IPS DF 6.9 (cell line): ENCODE measurements at regions not wholly inside any gene's neighbourhood (a gene's known extent, or its start where the extent isn't known, plus 50 kb on each side); places are given as distances from the start of the nearest gene placed in this dataset.

Source experiments
- DNase-seq: peaks from one replicate; pipeline ENCODE4 v3.0.0-alpha.2; 2013; ENCODE audit warnings: low read depth, low spot score
- H3K27ac ChIP-seq: one replicate; pipeline ENCODE4 v1.5.1; 2013; ENCODE audit warnings: low read length, control low read depth
- H3K27me3 ChIP-seq: 2 replicates; pipeline ENCODE4 v1.6.1; 2013; ENCODE audit warnings: mild to moderate bottlenecking, low read length; ENCODE audit not compliant: control insufficient read depth, insufficient read depth
- H3K36me3 ChIP-seq: 2 replicates; pipeline ENCODE4 v1.6.1; 2013; ENCODE audit warnings: low read length; ENCODE audit not compliant: control insufficient read depth, insufficient read depth
- H3K4me1 ChIP-seq: 2 replicates; pipeline ENCODE4 v1.6.1; 2013; ENCODE audit warnings: low read length; ENCODE audit not compliant: control insufficient read depth, insufficient read depth
- H3K4me3 ChIP-seq: 2 replicates; pipeline ENCODE4 v1.5.1; 2013; ENCODE audit warnings: mild to moderate bottlenecking, low read length
- H3K9me3 ChIP-seq: 2 replicates; pipeline ENCODE4 v1.6.1; 2013; ENCODE audit warnings: low read length, inconsistent platforms; ENCODE audit not compliant: control insufficient read depth, insufficient read depth
- WGBS: extraction: QIAGEN DNeasy Blood & Tissue Kit; methylation state at CpG from one replicate; pipeline ENCODE4 v1.1.7; 2013; ENCODE audit warnings: mixed read lengths, missing lambda C conversion rate; ENCODE audit not compliant: insufficient read length, insufficient coverage; 5-methylcytosine and 5-hydroxymethylcytosine counted together

- Histone ChIP-seq H3K4me3 (no peak overlapping the region), H3K27me3 (no peaks in the 10 kb centered on the region), H3K36me3 (no peaks in the 10 kb centered on the region), H3K4me1 (no peaks in the 10 kb centered on the region), H3K27ac (no peak overlapping the region), H3K9me3 (no peaks in the 10 kb centered on the region; the same call in 1 of the 2 replicates)
- DNase-seq = no peak
- no CpG with 5 or more reads among the region's 19 CpGs for WGBS
Measured at GRCh38 chr22:27399161-27399560, 402.4 kb downstream of the MN1 start.

- no peaks in the 10 kb centered on the region for H3K36me3 ChIP-seq
- WGBS = no CpG with 5 or more reads among the region's 1 CpG
- no peak for DNase-seq
- H3K4me3 ChIP-seq = no peak overlapping the region
- H3K4me1 ChIP-seq = no peaks in the 10 kb centered on the region
- H3K27me3 ChIP-seq = no peaks in the 10 kb centered on the region
- H3K27ac ChIP-seq = no peak overlapping the region
- H3K9me3 ChIP-seq = no peaks in the 10 kb centered on the region; the same call in 1 of the 2 replicates
Measured at GRCh38 chr22:27400811-27401210, 400.7 kb downstream of the MN1 start.

- Histone ChIP-seq H3K27ac (no peak overlapping the region), H3K27me3 (no peaks in the 10 kb centered on the region), H3K9me3 (no peaks in the 10 kb centered on the region), H3K4me3 (no peak overlapping the region), H3K36me3 (no peaks in the 10 kb centered on the region), H3K4me1 (no peaks in the 10 kb centered on the region)
- DNase-seq = no peak
- WGBS = no CpG with 5 or more reads among the region's 3 CpGs
Measured at GRCh38 chr22:27401321-27401720, 400.2 kb downstream of the MN1 start.

GRCh38 chr22:27404441-27404840 lies 397.1 kb downstream of the MN1 start:
- WGBS = no CpG with 5 or more reads among the region's 5 CpGs
- Histone ChIP-seq H3K36me3 (no peaks in the 10 kb centered on the region), H3K27me3 (no peaks in the 10 kb centered on the region), H3K4me1 (peaks cover 2% of the 10 kb centered on the region; the same call in 1 of the 2 replicates), H3K27ac (no peak overlapping the region), H3K4me3 (no peak overlapping the region), H3K9me3 (no peaks in the 10 kb centered on the region)
- no peak for DNase-seq

DNA sequence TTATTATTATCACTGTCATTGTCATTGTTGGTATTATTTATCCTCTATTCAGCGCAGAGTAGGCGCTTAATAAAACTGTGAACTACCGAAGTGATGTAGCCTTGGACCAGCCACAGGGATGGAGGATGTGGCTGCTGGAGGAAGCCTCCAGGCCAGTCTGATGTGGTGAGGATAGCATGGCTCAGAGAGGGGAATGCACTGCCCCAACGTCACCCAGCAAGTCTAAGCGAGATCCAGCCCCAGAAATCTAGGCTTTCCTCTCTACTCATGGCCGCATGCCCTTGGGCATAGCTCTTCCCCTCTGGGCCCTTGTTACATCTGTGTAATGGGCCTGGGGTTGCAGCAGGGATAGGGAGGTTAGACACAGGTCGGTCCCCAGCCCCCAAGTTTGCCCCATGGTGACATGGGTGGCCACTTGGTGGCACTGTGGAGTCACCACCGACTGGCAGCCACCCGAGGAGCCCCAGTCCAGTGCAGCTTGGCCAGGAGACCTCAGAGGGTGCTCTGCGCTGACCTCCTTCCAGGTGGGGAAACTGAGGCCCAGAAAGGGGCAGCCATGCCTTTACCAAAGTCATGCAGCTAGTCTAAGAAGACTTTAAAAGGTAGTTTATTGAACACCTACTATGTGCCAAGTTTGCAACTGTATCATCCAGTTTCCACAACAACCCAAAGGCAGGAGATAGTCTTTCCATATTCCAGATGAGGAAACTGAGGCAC lies 395.7 kb downstream of the MN1 start:
- whole genome bisulfite sequencing = no CpG with 5 or more reads among the region's 10 CpGs
- DNase-seq = no peak
- no peak overlapping the region for H3K4me3 ChIP-seq
- no peaks in the 10 kb centered on the region for H3K36me3 ChIP-seq
- no peaks in the 10 kb centered on the region for H3K9me3 ChIP-seq
- no peaks in the 10 kb centered on the region for H3K27me3 ChIP-seq
- peaks cover 2% of the 10 kb centered on the region; the same call in 1 of the 2 replicates for H3K4me1 ChIP-seq
- H3K27ac ChIP-seq = no peak overlapping the region

- H3K4me1 ChIP-seq = peaks cover 2% of the 10 kb centered on the region; the same call in 1 of the 2 replicates
- no CpG with 5 or more reads among the region's 2 CpGs for WGBS
- no peaks in the 10 kb centered on the region for H3K9me3 ChIP-seq
- no peaks in the 10 kb centered on the region for H3K36me3 ChIP-seq
- no peak for DNase-seq
- H3K27me3 ChIP-seq = no peaks in the 10 kb centered on the region
- no peak overlapping the region for H3K27ac ChIP-seq
- H3K4me3 ChIP-seq = no peak overlapping the region
Measured at GRCh38 chr22:27406389-27406861, 395.1 kb downstream of the MN1 start.

DNA sequence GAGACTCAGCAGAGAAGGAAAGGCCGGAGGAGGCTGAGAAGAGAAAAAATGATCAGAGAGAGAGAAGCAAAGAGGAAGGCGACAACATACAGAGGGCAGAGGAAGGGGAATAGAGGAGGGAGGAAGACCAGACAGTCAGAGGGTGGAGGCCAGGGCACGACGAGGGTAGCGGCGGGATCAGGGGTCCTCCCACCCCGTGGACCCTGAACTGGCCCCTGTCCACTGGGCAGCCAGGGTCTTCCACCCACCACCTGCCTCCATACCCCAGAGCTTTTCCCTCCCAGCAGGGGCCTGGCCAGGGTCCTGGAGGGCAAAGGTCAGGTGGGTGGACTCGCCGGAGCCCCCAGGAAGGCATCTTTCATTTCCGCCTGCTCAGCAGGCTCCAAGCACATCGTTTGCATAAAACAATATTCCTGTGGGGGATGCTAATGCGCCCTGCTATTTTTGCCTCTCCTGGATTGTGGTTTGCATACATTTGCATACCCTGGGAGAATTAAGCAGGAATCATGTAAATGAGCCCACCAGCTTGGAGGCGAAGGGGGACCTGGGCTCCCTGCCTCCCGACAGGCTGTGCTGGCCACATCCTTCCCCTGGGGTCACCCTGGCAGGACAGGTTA lies 394.1 kb downstream of the MN1 start:
- DNase-seq = no peak
- H3K36me3 ChIP-seq = no peaks in the 10 kb centered on the region
- H3K4me1 ChIP-seq = peaks cover 2% of the 10 kb centered on the region; the same call in 1 of the 2 replicates
- H3K27me3 ChIP-seq = no peaks in the 10 kb centered on the region
- WGBS = no CpG with 5 or more reads among the region's 14 CpGs
- H3K9me3 ChIP-seq = no peaks in the 10 kb centered on the region
- H3K27ac ChIP-seq = no peak overlapping the region
- no peak overlapping the region for H3K4me3 ChIP-seq

DNA sequence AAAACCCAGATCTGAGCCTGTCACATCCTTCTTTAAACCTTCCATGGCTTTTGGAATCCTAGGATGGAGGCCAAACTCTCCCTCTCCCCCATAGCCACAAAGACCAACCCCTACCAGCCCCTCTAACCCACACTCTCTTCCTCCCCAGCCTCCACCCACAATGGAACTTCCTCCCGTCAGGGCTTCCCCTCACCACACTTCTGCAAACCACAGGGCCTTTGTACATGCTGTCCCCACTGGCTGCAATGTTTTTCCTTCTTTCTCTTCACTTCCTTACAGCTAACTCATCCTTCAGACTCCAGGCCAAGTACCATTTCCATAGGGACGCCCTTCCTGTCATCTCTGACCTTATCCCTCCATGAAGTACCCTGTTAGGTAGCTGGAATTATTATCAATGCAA lies 393.5 kb downstream of the MN1 start:
- no peaks in the 10 kb centered on the region for H3K27me3 ChIP-seq
- H3K27ac ChIP-seq = no peak overlapping the region
- no peaks in the 10 kb centered on the region for H3K36me3 ChIP-seq
- no CpG with 5 or more reads among the region's 2 CpGs for WGBS
- DNase-seq = no peak
- peaks cover 2% of the 10 kb centered on the region; the same call in 1 of the 2 replicates for H3K4me1 ChIP-seq
- H3K9me3 ChIP-seq = no peaks in the 10 kb centered on the region
- no peak overlapping the region for H3K4me3 ChIP-seq

DNA sequence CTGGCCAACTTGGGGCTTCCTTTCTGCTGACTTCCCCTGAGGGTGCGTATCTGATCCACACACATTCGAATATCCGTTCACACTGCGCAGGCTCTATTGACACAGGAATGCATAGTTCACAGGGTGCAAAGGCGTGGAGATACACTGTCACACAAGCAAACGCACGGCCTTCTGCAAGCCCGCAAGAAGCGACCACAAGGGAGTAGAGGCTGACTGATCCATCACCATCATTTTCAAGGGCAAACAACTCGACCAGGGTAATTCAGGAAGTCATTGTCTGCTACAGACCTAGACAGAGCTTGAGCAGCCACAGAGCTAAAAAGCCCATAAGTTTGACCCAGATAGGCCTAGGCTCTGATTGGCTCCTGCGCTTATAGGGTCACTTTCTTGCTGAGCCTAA lies 392.3 kb downstream of the MN1 start:
- peaks cover 2% of the 10 kb centered on the region; the same call in 1 of the 2 replicates for H3K4me1 ChIP-seq
- H3K9me3 ChIP-seq = no peaks in the 10 kb centered on the region
- no peaks in the 10 kb centered on the region for H3K36me3 ChIP-seq
- no peak overlapping the region for H3K27ac ChIP-seq
- no CpG with 5 or more reads among the region's 11 CpGs for WGBS
- H3K4me3 ChIP-seq = no peak overlapping the region
- H3K27me3 ChIP-seq = no peaks in the 10 kb centered on the region
- no peak for DNase-seq

DNA sequence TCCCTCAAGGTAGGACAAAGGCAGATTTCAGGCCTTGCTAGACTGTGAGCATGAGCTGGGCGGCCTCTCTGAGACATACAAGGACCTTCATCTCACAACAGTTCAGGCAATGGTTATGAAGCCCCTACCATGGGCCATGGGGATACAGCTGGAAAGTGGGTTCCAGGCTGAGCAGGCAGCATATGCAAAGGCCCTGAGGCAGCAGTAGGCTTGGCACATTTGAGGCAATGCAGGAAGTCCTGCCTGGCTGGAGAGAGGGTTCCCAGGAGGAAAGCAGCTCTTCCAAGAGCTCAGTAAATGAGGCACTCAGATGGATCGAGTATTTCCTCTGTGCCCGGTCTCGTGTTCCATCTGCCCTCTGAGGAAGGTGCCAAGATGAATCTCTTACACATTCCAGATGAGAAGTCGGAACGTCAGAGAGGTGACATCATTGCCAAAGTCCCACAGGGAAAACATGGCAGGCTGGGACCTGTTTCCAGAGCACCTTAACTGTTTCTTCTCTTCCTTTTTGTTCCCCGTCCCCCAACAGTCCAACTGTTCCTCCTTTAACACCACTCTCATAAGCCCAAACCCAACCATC lies 388.6 kb downstream of the MN1 start:
- no CpG with 5 or more reads among the region's 7 CpGs for WGBS

More for the DNA sequence above, 388.6 kb downstream of the MN1 start:
- H3K4me3 ChIP-seq = no peak overlapping the region
- no peaks in the 10 kb centered on the region for H3K27me3 ChIP-seq
- no peak for DNase-seq
- no peaks in the 10 kb centered on the region for H3K9me3 ChIP-seq
- no peaks in the 10 kb centered on the region for H3K36me3 ChIP-seq
- no peak overlapping the region for H3K27ac ChIP-seq
- peaks cover 4% of the 10 kb centered on the region for H3K4me1 ChIP-seq
